Neural cell (in vitro differentiated cells): ENCODE measurements at regions not wholly inside any gene's neighbourhood (a gene's known extent, or its start where the extent isn't known, plus 50 kb on each side); places are given as distances from the start of the nearest gene placed in this dataset.

ENCODE experiments used
- H2AFZ ChIP-seq: fragments of 200-600, 300-800 bp; sonication (generic), shearing (Covaris generic); 2 replicates; pipeline ENCODE4 v1.6.0; 2014; ENCODE audit warnings: low read depth, mild to moderate bottlenecking, antibody characterized with exemption, low read length, moderate library complexity
- H3F3A ChIP-seq: fragments of 200-600 bp; shearing (Covaris generic); 2 replicates; pipeline ENCODE4 v1.6.1; 2016; ENCODE audit warnings: mild to moderate bottlenecking, moderate library complexity, mixed read lengths, antibody characterized with exemption, low read length; ENCODE audit not compliant: insufficient read depth, poor library complexity, severe bottlenecking
- H3K27ac ChIP-seq: fragments of 200-600, 300-800 bp; sonication (generic), shearing (Covaris generic); 2 replicates; pipeline ENCODE4 v1.5.1; 2014; ENCODE audit warnings: mild to moderate bottlenecking, low read length, moderate library complexity
- H3K27me3 ChIP-seq: fragments of 300-800, 200-600 bp; sonication (generic), shearing (Covaris generic); 2 replicates; pipeline ENCODE4 v1.6.0; 2014; ENCODE audit warnings: mild to moderate bottlenecking, low read depth, low read length, moderate library complexity; ENCODE audit not compliant: insufficient read depth
- H3K36me3 ChIP-seq: fragments of 300-800, 200-600 bp; sonication (generic), shearing (Covaris generic); 2 replicates; pipeline ENCODE4 v1.5.1; 2014; ENCODE audit warnings: mild to moderate bottlenecking, antibody characterized with exemption, low read length, moderate library complexity; ENCODE audit not compliant: insufficient read depth
- H3K4me2 ChIP-seq: fragments of 300-800, 200-600 bp; sonication (generic), shearing (Covaris generic); 2 replicates; pipeline ENCODE4 v1.6.0; 2014; ENCODE audit warnings: mild to moderate bottlenecking, low read length
- H3K4me3 ChIP-seq: fragments of 300-800, 200-600 bp; sonication (generic), shearing (Covaris generic); 2 replicates; pipeline ENCODE4 v1.5.1; 2014; ENCODE audit warnings: mild to moderate bottlenecking, low read length, moderate library complexity
- H3K79me2 ChIP-seq: fragments of 200-600 bp; shearing (Covaris generic); replicated peaks from 2 replicates; pipeline ENCODE4 v1.6.0; 2014; ENCODE audit warnings: mild to moderate bottlenecking, low read length, moderate library complexity; ENCODE audit not compliant: insufficient read depth
- H3K9ac ChIP-seq: fragments of 300-800, 200-600 bp; sonication (generic), shearing (Covaris generic); 2 replicates; pipeline ENCODE4 v1.6.1; 2016; ENCODE audit warnings: mild to moderate bottlenecking, low read length, mixed read lengths
- H3K9me2 ChIP-seq: fragments of 200-600 bp; shearing (Covaris generic); 2 replicates; pipeline ENCODE4 v1.6.1; 2016; ENCODE audit warnings: mild to moderate bottlenecking, low read length, mixed read lengths; ENCODE audit not compliant: insufficient read depth
- H3K9me3 ChIP-seq: fragments of 200-600, 300-800 bp; sonication (generic), shearing (Covaris generic); 2 replicates; pipeline ENCODE4 v1.6.1; 2016; ENCODE audit warnings: mild to moderate bottlenecking, mixed run types, low read length, moderate library complexity, mixed read lengths
- H4K20me1 ChIP-seq: fragments of 200-600 bp; shearing (Covaris generic); 2 replicates; pipeline ENCODE4 v1.6.1; 2016; ENCODE audit warnings: mild to moderate bottlenecking, mixed run types; ENCODE audit not compliant: insufficient read depth
- EP300 ChIP-seq: fragments of 450-650 bp; conservative IDR thresholded peaks from 2 replicates; pipeline ENCODE4 v1.6.1; 2014; ENCODE audit warnings: antibody characterized with exemption, mild to moderate bottlenecking, moderate library complexity; ENCODE audit not compliant: poor library complexity, severe bottlenecking
- EZH2 ChIP-seq: fragments of 200-600, 300-800 bp; shearing (Covaris generic), sonication (generic); IDR thresholded peaks from 2 replicates; pipeline ENCODE4 v1.6.1; 2014; ENCODE audit warnings: antibody characterized with exemption, low read length, borderline replicate concordance, mild to moderate bottlenecking; ENCODE audit not compliant: insufficient read depth, poor library complexity, severe bottlenecking
- POLR2AphosphoS5 ChIP-seq: IDR thresholded peaks from 2 replicates; pipeline ENCODE4 v1.6.1; 2012
- SMC3 ChIP-seq: fragments of 450-650 bp; conservative IDR thresholded peaks from 2 replicates; pipeline ENCODE4 v1.6.1; 2014; ENCODE audit warnings: antibody characterized with exemption, mild to moderate bottlenecking, moderate library complexity; ENCODE audit not compliant: poor library complexity
- TAF1 ChIP-seq: IDR thresholded peaks from 2 replicates; pipeline ENCODE4 v1.6.1; 2012; ENCODE audit warnings: low read depth
- TF ChIP-seq, protein P1 (sequence below): fragments of 450-650 bp; IDR thresholded peaks from 2 replicates; pipeline ENCODE4 v1.5.1; 2014; ENCODE audit warnings: antibody characterized with exemption, mild to moderate bottlenecking, moderate library complexity; ENCODE audit not compliant: poor library complexity, severe bottlenecking
- TF ChIP-seq, protein P2 (sequence below): IDR thresholded peaks from 2 replicates; pipeline ENCODE4 v1.6.1; 2012; ENCODE audit warnings: borderline replicate concordance

DNA sequence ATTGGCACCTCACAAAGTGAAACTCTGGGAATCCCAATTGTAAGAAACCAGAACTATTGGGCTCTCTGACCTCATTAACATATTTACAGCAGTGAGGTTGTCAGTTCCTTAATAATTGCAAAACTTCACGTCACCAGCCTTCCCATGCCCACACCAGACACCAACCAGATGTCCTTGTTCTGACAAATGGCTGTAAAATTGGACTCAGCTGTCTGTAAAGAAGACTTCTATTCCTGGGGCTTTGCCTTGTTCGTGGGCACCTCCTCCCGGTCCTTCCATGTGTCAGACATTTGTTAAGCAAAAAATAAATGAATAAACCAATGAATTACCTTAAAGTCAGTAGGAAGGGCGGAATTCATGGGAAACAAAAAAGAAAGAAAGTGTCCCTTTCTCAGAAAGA, 284.3 kb upstream of the CDH11 start:
- Histone ChIP-seq H4K20me1 (no peaks in the 10 kb centered on the region), H3K36me3 (no peaks in the 10 kb centered on the region), H3K27me3 (no peaks in the 10 kb centered on the region), H3K4me2 (no peak overlapping the region), H3K9ac (no peak overlapping the region), H3K4me3 (no peak overlapping the region), H3K27ac (no peak overlapping the region), H3K9me3 (no peaks in the 10 kb centered on the region), H2AFZ (no peak overlapping the region), H3K9me2 (no peaks in the 10 kb centered on the region), H3K79me2 (no peaks in the 10 kb centered on the region), H3F3A (no peaks in the 10 kb centered on the region)
- TF ChIP-seq EP300 (no peak), POLR2AphosphoS5 (no peak)
- TF ChIP-seq, protein P1, sequence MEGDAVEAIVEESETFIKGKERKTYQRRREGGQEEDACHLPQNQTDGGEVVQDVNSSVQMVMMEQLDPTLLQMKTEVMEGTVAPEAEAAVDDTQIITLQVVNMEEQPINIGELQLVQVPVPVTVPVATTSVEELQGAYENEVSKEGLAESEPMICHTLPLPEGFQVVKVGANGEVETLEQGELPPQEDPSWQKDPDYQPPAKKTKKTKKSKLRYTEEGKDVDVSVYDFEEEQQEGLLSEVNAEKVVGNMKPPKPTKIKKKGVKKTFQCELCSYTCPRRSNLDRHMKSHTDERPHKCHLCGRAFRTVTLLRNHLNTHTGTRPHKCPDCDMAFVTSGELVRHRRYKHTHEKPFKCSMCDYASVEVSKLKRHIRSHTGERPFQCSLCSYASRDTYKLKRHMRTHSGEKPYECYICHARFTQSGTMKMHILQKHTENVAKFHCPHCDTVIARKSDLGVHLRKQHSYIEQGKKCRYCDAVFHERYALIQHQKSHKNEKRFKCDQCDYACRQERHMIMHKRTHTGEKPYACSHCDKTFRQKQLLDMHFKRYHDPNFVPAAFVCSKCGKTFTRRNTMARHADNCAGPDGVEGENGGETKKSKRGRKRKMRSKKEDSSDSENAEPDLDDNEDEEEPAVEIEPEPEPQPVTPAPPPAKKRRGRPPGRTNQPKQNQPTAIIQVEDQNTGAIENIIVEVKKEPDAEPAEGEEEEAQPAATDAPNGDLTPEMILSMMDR: no peak

DNA sequence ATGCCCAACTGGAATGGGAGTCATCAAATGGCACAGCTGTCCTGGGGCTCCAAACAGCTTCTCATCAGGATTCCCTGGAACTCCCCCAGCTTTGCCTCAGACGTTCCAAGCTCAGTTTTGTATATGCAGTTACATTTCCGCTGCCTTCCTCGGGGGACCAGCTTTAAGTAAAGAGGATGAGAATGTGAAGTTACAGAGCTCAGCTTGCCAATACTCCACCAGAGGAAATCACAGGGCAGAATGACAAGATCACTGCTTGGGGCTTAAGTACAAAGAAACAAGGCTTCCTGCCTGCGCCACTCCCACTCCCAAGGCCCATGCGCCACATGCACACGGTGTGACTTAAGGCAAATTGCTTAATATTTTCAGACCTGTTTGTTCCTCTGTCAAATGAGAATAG, 272.4 kb upstream of the CDH11 start:
- TF ChIP-seq POLR2AphosphoS5: no peak
- TF ChIP-seq, protein P2, sequence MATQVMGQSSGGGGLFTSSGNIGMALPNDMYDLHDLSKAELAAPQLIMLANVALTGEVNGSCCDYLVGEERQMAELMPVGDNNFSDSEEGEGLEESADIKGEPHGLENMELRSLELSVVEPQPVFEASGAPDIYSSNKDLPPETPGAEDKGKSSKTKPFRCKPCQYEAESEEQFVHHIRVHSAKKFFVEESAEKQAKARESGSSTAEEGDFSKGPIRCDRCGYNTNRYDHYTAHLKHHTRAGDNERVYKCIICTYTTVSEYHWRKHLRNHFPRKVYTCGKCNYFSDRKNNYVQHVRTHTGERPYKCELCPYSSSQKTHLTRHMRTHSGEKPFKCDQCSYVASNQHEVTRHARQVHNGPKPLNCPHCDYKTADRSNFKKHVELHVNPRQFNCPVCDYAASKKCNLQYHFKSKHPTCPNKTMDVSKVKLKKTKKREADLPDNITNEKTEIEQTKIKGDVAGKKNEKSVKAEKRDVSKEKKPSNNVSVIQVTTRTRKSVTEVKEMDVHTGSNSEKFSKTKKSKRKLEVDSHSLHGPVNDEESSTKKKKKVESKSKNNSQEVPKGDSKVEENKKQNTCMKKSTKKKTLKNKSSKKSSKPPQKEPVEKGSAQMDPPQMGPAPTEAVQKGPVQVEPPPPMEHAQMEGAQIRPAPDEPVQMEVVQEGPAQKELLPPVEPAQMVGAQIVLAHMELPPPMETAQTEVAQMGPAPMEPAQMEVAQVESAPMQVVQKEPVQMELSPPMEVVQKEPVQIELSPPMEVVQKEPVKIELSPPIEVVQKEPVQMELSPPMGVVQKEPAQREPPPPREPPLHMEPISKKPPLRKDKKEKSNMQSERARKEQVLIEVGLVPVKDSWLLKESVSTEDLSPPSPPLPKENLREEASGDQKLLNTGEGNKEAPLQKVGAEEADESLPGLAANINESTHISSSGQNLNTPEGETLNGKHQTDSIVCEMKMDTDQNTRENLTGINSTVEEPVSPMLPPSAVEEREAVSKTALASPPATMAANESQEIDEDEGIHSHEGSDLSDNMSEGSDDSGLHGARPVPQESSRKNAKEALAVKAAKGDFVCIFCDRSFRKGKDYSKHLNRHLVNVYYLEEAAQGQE: no peak
- no peak for TF ChIP-seq TAF1
- no peak for TF ChIP-seq EZH2
- Histone ChIP-seq H4K20me1 (no peaks in the 10 kb centered on the region), H3K9ac (no peak overlapping the region), H3K9me2 (no peaks in the 10 kb centered on the region), H3K27me3 (no peaks in the 10 kb centered on the region), H2AFZ (no peak overlapping the region), H3K9me3 (no peaks in the 10 kb centered on the region), H3K4me2 (no peak overlapping the region), H3K27ac (no peak overlapping the region), H3K36me3 (no peaks in the 10 kb centered on the region), H3F3A (no peaks in the 10 kb centered on the region), H3K79me2 (no peaks in the 10 kb centered on the region), H3K4me3 (no peak overlapping the region)

DNA sequence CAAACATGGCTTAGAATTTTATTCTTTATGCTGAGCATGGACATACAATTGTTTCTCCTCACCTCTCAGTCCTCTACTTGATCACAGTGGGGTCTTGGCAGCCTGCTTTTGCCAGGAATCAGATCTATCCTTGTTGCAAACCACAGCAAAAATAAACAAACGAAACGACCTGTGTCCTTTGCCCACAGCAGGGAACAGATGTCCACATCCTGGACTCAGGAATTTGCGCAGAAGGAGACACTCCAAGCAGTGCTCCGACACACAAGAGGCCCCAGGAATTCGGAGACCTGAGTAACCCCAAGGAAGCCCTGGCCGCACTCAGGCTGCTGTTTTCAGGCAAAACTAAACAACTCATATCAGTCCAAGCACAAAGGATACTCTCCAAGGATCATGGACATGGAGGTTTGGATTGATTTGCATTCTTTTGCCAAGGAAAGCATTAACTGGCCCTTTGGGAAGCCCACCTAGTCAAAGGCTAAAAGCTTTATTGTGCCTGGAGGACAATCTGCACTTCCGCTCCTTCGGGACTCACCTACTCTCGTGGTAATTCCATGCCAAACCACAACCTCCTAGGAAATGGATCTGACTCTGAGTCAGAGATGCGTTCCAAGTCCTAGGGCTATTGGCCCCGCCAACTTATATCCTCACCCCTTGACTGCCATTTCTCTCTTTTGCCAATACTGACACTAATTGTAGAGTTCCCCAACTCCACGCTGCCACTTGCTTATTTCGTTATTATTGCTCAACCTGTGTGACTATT, 271.1 kb upstream of the CDH11 start:
- Histone ChIP-seq H3K9ac (no peak overlapping the region), H3K9me3 (no peaks in the 10 kb centered on the region), H3F3A (no peaks in the 10 kb centered on the region), H2AFZ (no peak overlapping the region), H3K4me3 (no peak overlapping the region), H3K27me3 (no peaks in the 10 kb centered on the region), H3K36me3 (no peaks in the 10 kb centered on the region), H3K4me2 (no peak overlapping the region), H3K27ac (no peak overlapping the region), H3K9me2 (no peaks in the 10 kb centered on the region), H3K79me2 (no peaks in the 10 kb centered on the region), H4K20me1 (no peaks in the 10 kb centered on the region)
- no peak for TF ChIP-seq POLR2AphosphoS5
- TF ChIP-seq EP300: no peak
- no peak for TF ChIP-seq SMC3
- TF ChIP-seq TAF1: no peak
- TF ChIP-seq, protein P1: no peak
